GM12875 (cell line): ENCODE measurements at regions not wholly inside any gene's neighbourhood (a gene's known extent, or its start where the extent isn't known, plus 50 kb on each side); places are given as distances from the start of the nearest gene placed in this dataset.

Experiments
- H3K4me3 ChIP-seq: one replicate; pipeline ENCODE4 v1.5.1; 2011; ENCODE audit warnings: low read depth, low read length, control low read depth
- TF ChIP-seq, protein P1 (sequence below): IDR thresholded peaks from 2 replicates; pipeline ENCODE4 v1.5.1; 2011; ENCODE audit warnings: low read depth, mild to moderate bottlenecking, control low read depth, inconsistent platforms, low read length, moderate library complexity, borderline replicate concordance; ENCODE audit not compliant: insufficient read depth

DNA sequence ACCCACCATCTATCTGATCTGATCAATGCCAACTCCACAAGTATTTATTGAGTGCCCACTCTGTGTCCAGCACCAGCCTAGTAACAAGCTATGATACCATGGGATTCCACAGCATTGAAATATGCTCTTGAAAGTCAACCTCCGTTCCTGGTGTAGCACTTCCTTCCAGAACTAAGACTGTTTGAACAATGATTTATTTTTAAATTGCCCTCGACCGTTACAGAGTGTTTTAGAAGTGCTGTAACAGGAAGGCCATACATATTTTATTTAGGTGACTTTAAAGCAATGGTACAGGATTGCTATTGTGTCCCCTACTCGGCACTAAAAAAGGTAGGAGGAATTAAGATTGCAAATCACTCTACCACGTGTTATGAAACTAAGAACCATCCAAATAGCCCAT lies 225.6 kb downstream of the TEX36 start:
- TF ChIP-seq, protein P1, sequence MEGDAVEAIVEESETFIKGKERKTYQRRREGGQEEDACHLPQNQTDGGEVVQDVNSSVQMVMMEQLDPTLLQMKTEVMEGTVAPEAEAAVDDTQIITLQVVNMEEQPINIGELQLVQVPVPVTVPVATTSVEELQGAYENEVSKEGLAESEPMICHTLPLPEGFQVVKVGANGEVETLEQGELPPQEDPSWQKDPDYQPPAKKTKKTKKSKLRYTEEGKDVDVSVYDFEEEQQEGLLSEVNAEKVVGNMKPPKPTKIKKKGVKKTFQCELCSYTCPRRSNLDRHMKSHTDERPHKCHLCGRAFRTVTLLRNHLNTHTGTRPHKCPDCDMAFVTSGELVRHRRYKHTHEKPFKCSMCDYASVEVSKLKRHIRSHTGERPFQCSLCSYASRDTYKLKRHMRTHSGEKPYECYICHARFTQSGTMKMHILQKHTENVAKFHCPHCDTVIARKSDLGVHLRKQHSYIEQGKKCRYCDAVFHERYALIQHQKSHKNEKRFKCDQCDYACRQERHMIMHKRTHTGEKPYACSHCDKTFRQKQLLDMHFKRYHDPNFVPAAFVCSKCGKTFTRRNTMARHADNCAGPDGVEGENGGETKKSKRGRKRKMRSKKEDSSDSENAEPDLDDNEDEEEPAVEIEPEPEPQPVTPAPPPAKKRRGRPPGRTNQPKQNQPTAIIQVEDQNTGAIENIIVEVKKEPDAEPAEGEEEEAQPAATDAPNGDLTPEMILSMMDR: no peak
- no peak overlapping the region for H3K4me3 ChIP-seq

DNA sequence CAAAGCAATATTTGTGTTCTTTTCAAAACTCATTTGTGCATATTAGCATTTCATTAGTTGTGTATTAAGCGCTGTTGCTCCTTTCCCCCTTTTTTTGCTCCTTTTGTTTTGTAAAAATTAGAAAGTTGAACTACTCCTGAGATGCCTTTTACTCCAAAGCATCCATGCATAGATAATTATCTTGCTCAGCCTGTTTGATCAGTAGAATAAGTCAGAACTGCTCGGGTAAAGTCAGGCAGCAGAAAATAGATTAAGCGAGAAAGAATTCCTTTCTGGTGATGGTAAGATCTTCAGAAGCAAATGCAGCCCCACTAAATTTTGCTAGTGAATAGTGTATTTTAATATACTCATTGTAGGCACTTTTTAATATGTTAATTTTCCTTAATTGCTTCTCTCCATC lies 227.1 kb downstream of the TEX36 start:
- TF ChIP-seq, protein P1: no peak
- H3K4me3 ChIP-seq: no peak overlapping the region

DNA sequence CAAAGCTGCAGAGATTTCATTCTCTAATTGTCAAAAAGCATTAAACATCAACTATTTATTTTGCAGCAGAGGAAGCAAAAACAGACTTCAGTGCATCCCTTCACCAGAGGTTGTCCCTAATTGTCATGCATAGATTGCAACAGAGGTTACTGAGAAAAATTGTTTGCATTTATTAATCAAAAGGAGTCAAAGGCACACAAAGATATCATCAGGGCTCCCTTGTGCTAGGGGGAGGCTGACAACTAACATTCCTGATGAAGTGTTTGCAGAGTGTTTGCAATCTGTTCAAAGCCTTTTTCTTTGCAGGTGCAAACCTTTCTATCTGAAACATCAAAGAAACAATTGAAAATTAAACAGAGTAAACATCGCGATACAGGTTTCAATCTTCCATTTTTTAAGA lies 227.5 kb downstream of the TEX36 start:
- H3K4me3 ChIP-seq: no peak overlapping the region
- TF ChIP-seq, protein P1: no peak

DNA sequence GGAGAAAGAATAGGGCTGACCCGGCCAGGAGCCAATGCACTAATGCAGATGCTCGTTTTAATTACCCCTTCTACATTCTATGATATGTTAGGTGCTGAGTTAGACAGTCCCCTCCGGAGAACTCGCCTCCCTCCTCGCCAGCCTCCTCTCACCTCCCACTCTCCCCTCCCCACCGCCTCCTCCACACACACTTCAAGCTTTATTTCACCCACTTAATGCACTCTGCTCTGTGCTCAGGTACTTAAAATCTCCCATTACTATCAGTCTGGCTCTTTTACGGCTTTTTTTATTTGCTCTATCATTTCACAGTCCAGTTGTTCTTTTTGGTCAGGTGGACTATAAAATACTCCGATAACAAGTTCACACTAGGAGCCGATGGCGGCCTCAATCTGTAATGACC lies 231.6 kb downstream of the TEX36 start:
- H3K4me3 ChIP-seq: no peak overlapping the region
- TF ChIP-seq, protein P1: no peak

DNA sequence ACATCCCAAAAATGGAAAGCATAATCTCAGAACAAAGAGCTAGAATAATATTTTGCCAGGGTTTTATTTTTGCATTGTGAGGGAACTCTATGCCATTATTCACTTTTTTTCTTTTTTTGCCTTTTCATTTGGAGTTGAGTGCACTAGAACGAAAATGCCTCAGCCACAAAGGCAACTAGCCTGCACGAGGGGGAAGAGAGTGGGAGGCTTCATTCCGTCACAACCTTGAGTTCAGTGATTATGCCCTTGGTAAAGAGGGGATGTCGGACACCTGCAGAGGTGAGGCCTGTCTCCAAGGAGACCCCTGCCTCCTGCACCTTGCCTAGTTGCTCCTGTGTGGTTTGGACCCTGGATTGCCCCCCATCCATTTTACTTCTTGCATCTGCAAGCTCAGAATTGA lies 232.7 kb downstream of the TEX36 start:
- TF ChIP-seq, protein P1: no peak

DNA sequence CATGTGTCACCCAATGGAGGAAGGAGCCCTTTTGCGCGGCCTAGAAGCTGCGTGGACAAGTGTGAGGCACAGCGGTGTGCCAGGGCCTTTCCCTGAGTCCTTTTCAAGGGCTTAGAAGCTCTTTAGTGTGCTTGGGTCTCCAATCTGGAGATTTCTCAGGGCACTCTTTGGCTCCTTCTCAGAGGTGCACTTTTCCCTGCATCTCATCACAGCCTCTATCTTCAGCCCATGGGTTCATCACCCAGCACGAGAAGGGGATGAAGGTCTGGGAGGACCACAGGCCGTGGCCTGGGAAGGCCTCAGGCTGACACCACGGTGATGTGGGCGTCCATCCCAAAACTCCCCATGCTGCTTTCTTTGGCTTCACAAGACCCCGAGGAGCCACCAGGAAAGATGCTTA lies 233.4 kb downstream of the TEX36 start:
- TF ChIP-seq, protein P1: no peak
- no peak overlapping the region for H3K4me3 ChIP-seq

More for the DNA sequence above, 232.7 kb downstream of the TEX36 start:
- no peak overlapping the region for H3K4me3 ChIP-seq

DNA sequence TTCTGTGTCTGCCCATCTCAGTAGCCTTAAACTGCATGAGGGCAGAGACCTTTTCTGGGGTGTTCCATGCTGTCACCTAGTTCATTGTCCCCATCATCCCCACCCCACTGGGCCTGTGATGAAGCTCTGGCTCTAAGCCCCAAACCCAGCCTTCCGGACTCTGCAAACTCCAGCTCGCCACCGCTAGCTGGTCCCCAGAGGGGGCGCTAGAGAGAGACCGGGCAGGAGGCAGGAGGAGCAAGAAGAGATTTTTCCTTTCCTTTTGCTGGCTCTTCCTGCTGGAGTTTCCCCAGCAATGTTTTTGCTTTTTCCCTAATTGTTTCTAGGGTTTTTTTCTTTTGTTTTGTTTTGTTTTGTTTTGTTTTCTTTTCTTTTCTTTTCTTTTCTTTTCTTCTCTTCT lies 234.4 kb downstream of the TEX36 start:
- TF ChIP-seq, protein P1: peak; percentile 56
- H3K4me3 ChIP-seq: no peak overlapping the region
